Suprapubic skin (tissue), 4 donors: ENCODE measurements at regions not wholly inside any gene's neighbourhood (a gene's known extent, or its start where the extent isn't known, plus 50 kb on each side); places are given as distances from the start of the nearest gene placed in this dataset.

Experiments used
- POLR2A ChIP-seq, 2 donors: fragments of 450-650 bp; IDR thresholded peaks; one replicate each; pipeline ENCODE4 v1.6.1; 2017; ENCODE audit warnings: antibody characterized with exemption in 2 of 2, mild to moderate bottlenecking in 2 of 2, moderate library complexity in 2 of 2
- POLR2AphosphoS5 ChIP-seq, 3 donors: sonication (generic); formaldehyde crosslinking; IDR thresholded peaks; one replicate each; pipeline ENCODE4 v1.6.1; 2017; ENCODE audit warnings: antibody characterized with exemption in 3 of 3
- TF ChIP-seq, protein P1 (sequence below), 2 donors: fragments of 200-600 bp in 1 of 2; fragments of 450-650 bp in 1 of 2; sonication (generic) in 1 of 2; IDR thresholded peaks; one replicate each; pipeline ENCODE4 v1.5.1; 2016 to 2019; ENCODE audit warnings: antibody characterized with exemption in 2 of 2, mild to moderate bottlenecking in 1 of 2, moderate library complexity in 1 of 2

DNA sequence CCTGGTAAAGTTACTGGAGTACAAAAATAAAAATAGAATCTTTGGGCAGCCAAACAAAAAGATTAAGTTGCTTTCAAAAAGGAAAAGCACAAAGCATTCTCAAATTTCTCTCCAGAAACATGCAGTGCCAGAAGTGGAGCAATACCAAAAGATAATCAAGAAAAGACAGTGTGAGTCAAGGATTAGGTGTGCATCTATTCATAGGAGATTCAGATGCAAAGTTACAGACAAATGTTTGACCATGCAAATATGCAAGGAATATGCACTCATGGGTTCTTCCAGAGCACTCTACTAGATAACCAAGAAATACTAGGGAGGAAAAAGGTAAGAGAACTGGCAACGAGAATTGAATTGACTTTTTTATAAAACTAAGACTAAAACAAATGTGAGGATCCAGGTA, 51.8 kb upstream of the CDH20 start:
- TF ChIP-seq POLR2A (IDR thresholded peaks at IDR 0.05) (no peak), POLR2AphosphoS5 (IDR thresholded peaks at IDR 0.05) (no peak)
- TF ChIP-seq, protein P1, sequence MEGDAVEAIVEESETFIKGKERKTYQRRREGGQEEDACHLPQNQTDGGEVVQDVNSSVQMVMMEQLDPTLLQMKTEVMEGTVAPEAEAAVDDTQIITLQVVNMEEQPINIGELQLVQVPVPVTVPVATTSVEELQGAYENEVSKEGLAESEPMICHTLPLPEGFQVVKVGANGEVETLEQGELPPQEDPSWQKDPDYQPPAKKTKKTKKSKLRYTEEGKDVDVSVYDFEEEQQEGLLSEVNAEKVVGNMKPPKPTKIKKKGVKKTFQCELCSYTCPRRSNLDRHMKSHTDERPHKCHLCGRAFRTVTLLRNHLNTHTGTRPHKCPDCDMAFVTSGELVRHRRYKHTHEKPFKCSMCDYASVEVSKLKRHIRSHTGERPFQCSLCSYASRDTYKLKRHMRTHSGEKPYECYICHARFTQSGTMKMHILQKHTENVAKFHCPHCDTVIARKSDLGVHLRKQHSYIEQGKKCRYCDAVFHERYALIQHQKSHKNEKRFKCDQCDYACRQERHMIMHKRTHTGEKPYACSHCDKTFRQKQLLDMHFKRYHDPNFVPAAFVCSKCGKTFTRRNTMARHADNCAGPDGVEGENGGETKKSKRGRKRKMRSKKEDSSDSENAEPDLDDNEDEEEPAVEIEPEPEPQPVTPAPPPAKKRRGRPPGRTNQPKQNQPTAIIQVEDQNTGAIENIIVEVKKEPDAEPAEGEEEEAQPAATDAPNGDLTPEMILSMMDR (IDR thresholded peaks at IDR 0.05) = no peak
